ENCODE measurements at regions not wholly inside any gene's neighbourhood (a gene's known extent, or its start where the extent isn't known, plus 50 kb on each side); places are given as distances from the start of the nearest gene placed in this dataset.
"Not testable (repeated sequence)": the region's sequence is repeated elsewhere in the genome, so short reads cannot be mapped to it uniquely, and the experiment has no call there.

DNA sequence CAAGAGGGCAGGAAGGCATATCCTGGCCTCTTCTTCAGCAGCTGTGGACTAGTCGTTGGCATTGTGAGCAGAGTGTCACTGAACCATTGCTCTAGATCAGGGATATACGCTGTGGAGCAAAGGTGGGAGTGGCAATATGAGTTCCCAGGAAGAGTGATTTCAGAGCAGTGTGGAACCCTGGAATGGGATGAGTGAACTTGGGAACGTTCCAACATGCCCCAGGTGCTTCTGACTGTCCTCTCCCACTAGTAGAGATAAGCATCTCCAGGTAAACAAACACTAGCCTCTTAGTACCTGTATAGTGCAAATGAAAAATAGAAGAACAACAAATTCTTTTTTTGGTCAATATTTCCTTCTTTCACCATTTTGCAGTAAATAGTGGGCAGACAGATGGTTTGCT, 123.6 kb upstream of the VEPH1 start:
- no peak for DNase-seq (ENCODE audit: low read depth)

DNA sequence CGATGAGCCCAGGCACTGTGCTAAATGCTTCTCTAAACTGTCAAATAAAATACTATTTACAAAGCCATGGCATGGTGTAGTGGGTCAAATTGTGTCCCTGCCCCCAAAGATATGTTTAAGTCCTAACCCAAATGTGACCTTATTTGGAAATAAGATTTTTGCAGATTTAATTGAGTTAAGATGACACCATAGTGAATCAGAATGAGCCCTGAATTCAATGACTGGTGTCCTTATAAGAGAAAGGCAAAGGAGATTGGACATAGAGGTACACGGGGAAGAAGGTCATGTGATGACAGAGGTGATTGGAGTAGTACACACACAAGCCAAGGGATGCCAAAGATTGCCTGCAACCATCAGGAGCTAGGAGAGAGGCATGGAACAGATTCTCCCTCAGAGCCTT, 121.6 kb upstream of the VEPH1 start:
- DNase-seq (ENCODE audit: low read depth) = no peak

DNA sequence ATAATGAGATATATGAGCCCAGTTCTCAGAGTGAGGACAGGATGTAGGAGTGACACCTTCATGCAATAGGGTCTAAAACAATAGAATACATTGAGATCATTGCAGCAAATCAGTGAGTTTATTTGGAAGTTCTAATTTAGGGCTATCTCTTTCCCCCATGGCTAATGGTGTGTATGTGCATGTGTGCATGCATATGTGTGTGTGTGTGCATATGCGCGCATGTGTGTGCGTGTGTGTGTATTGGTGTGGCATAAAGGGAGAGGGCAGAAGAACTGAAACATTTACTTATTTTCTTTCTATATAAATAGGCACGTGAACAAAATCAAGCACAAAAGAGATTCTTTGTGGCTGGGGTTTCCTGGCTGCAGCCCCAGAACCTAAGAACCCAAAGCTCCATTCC, 115.7 kb upstream of the VEPH1 start:
- DNase-seq (ENCODE audit: low read depth) = no peak

DNA sequence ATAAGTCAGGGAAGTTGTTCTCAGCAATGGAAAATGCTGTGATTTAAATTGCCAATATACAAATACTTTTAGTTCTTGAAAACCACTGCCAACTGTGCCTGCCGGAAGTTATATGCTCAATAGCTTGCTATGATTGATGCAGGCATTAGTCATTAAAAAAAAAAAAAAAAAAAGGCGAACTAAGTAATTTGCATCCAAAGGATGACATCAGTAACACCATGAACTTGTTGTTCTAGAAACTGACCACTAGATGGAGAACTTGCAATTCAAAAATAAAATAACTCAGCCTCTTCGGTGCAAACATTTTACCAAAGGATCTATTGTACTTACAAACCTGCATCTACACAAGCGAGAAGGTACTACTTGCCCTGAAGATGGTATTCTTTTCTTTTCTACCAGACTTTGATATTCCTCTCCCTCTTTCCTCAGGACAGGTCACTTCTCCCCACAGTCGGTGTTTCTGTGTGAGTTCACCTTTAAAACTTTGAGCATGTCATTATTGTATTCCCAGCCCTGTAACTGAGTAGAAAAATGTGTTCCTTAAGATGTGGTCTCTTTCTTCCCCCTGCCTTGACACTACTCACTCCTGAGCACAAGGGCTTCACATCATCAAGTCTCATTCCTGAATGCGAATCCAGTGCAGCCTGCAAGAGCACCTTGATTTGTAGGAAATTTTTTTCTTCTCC, 115.0 kb upstream of the VEPH1 start:
- peak; percentile 63 for DNase-seq (ENCODE audit: low read depth)

DNA sequence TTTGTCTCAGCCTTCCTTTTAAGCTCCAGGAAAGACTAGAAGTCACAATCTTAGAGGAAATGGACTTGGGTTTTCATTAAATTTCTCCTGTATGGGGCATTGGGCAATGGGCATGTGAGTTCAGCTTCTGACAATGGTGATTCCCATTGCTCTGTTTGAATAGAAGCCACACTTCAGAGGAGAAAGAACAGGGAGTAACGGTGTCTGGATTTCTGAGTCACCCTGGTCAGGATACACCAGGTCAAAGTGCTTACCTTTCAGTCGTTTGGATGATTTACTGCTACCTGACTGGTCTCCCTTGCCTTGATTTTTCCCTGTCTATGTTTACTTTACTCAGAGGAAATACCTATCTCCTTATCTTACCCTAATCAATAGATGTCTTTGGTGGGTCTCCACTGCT, 111.7 kb upstream of the VEPH1 start:
- no peak for DNase-seq (ENCODE audit: low read depth)

DNA sequence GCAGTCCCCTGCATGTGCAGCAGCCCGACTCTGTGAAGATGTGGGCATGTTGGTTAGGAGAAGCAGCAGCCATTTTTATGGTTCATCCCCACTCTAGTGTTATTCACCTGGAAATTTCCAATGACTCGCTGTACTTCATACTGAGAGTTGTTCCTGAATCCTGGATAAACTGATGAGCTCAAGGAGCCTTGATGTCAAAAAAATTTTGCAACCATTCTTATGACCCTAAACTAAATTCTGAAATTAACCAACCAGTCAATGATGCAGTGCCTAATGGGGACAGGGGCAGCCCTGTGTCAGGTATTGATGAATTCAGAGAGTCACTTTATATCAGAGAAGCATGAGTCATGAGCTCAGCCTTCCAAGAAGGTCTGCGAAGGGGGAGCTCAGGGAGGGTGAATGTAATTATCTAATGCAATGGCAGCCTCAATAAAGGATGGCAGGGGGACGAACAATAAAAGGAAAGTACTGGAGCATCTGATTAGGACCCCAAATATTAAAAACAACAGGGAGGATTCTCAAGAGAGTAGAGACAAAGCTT, 108.4 kb upstream of the VEPH1 start:
- no peak for DNase-seq (ENCODE audit: low read depth)

DNA sequence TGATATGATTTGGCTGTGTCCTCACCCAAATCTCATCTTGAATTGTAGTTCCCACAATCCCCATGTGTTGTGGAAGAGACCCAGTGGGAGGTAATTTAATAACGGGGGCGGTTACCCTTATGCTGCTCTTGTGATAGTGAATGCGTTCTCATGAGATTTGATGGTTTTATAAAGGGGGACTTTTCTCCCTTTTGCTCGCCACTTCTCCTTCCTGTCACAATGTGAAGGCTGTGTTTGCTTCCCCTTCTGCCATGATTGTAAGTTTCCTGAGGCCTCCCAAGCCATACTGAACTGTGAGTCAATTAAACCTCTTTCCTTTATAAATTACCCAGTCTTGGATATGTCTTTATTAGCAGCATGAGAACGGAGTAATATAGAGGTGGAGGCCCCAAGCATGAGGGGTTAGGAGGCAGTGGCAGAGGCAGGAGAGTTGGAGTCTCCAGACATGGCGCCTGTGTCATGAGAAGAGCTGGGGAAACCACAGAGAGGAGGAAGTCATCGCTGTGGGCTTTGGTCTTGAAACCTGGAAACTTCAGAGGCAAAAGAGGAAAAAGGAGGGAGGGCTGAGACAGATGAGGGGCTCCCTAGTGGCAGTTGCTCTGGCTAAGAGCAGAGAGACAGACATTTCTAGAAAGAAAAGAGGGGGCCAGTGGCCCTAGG, 107.8 kb upstream of the VEPH1 start:
- no peak for DNase-seq (ENCODE audit: low read depth)

DNA sequence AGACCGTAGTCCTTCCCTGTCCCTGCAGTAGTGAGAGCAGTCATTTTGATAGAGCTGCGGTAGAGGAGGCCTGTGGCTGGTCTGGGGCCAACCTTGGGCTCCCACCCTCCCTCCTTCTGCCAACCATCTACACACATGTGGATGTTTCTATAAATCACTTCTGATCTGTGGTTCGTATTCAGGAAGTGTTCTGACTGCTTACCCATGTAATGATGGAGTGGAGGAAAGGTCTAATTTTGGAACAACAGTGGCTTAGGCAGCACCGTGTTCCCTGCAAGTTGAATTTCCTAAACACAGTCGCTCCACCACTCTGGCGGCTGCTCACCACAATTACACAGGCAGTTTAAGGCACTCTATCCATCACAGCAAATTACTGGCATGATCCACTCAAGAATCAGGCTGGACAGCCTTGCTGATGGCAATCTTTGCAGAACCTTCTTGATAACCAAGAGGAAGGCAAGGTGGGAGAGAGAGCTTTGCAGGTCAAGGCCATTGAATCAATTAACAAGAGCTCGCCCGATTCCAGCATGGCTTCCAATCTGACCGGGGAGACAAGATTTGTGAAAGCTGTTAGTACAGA, 104.7 kb upstream of the VEPH1 start:
- no peak for DNase-seq (ENCODE audit: low read depth)

DNA sequence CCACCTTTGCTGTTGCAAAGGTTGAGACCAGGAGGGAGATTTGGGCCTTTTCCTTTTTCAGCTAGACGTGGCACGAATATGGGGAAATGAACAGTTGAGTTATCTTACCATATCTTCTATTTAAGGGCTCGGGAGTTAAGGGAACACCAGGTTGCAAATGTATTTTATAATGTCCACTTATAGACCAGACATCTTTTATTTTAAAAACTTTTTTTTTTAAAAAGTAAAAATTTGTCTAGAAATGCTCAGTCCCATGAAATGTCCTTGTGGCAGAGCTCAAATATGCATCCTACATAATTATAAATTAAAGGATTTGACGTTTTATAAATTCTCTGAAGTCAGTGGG, 103.6 kb upstream of the VEPH1 start:
- DNase-seq (ENCODE audit: low read depth) = no peak

DNA sequence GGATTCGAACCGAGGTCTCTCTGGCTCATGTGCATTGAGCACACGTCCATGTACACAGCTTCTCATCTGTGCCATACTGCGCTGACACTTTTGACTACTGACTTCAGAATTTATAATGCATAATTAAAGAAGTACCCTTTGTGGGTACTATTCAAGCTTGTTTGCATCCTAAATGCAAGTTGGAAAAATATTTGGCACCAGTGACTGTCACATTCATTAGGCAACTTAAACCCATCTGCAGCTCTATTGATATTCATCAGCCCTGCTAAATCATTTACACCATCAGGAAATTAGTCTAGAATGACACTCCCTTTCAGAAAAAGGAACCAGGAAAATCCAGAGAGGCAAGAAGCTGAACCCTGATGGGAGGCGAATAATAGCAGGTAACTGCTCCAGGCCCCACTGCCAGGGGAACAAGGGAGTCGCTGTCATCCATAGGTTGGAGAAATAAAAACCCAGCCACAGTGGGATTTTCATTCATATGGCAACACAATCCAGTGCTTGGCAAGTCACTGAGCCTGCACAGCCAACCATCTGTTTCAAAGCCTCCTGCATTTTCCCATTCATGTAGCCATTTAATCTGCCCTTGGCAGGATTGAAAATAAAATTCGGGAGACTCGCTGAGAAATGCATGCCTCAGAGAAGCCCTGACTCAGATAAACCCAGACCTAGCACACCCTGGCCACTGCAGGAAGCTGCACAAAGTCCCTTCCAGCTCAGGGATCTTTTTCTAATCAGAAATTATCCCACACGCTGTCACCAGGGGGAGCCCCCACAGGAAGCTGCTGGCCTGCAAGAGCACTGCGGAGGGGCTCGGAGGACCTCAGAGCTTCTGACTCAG, 103.0 kb upstream of the VEPH1 start:
- DNase-seq (ENCODE audit: low read depth) = peak; percentile 39

DNA sequence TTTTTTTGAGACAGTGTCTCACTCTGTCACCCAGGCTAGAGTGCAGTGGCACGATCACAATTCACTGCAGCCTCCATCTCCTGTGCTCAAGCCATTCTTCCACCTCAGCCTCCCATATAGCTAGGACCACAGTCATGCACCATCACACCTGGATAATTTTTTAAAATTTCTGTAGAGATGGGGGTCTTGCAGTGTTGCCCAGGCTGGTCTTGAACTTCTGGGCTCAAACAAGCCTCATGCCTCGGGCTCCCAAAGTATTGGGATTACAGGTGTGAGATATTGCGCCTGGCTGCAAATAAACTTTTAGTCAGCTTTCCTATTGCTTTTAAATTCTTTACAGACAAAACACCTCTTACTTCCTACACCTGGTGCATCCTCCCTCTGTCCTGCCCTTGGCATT, 102.1 kb upstream of the VEPH1 start:
- no peak for DNase-seq (ENCODE audit: low read depth)

DNA sequence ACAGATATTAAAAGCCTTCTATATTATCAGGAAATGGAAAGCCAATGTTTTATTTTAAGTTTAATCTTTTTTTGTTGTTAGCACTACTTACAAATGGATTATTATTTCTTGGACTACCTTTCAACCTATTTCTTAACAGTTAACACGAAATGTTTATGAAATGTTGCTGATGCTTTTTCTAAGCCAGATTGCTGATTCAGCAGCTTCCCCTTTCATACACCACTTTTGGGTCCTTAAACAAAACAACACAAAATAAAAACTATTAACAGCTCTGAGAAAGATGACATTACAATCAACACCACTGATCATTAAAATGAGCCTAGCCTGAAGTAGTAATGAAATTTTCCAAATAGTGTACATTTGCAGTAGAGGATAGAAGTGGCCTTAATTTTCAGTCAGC, 99.2 kb upstream of the VEPH1 start:
- DNase-seq (ENCODE audit: low read depth) = no peak

DNA sequence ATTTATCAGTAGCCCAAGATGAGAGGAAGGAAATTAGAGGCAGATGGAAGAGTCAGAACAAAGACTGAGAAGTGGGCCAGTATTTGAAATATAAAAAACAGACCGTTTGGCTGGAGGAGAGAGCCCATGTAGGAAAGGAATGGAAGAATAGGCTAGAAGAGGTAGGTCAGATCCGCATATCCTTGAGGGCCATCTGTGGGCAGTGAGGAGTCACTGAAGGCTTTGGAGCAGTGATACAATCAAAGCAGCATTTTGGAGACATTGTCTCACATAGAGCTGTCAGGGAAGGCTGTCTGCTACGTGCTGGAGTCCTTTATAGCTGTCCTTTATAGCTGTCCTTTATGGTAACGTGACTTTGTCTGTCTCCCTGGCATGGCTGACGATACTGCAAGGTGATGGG, 92.0 kb upstream of the VEPH1 start:
- no peak for DNase-seq (ENCODE audit: low read depth)

DNA sequence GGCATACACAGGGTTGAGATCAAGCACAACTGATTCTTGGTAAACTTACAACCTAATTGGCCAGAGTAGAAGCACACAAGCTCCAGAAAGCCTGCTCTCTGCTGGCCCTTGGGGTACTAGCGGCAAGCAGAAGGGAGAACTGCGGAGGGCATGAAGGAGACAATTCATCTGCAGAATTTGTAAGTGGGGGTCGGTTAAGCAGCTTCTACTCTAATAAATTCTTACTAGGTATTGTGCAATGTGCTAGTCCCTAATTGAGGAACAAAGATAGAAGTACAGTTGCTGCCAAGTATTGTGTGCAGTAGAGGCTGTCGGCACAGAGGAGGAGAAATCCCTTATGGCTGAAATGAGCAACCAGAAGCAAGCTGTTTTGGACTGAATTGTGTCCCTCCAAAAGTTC, 91.2 kb upstream of the VEPH1 start:
- no peak for DNase-seq (ENCODE audit: low read depth)

DNA sequence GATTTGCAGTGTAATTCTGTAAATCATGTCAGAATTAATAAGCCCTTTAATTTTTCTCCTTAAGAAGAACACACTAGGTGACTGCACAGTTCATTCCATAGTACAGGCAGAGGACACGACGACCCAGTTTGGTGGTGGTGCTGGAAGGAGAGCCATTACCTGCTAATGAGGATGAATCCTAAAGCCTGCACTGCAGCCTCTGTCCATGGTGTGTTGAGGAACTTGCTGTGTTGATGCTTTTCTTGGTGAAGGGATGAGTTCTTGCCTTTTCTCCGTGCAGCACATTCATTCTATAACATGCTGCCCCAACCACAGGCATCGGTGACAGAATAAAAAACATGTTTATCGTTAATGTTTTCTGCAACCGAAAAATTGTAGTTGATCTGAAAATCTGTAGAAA, 89.6 kb upstream of the VEPH1 start:
- no peak for DNase-seq (ENCODE audit: low read depth)

DNA sequence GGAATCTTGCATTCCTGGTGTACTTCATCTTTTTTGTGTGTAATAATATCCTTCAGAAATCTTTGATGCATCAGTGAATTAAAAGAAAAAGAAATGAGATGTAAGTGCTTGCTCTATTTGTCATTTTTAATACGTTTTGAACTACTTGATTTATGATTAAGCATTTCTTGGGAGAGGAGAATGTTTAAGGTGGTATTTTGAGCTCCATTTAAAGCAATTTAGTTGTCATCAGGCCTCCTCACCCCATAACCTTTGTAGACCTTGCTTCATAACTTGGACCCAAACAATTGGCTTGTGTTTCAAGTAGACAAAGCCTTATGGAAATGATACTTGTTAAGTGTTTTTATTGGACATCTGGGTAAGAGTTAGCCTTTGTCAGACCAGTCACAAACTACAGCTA, 87.1 kb upstream of the VEPH1 start:
- DNase-seq (ENCODE audit: low read depth) = no peak

DNA sequence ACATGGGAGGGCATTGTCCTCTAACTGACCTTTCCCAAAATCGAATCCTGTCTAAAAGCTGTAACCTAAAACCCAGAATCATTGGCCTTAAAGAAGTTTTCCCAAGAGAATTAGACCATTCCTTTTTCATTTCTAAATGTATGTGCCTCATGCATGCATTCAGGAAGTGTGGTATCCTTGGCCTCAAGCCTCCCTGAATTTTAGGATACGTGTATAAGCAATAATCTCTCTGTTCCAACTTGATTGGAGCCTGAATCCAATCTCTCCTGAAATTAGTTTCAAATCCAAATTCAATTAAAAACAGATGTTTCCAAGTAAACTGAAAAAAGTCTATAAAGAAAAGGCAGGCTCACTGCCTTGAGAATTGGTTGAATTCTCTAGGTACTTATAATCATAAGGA, 86.0 kb upstream of the VEPH1 start:
- no peak for DNase-seq (ENCODE audit: low read depth)

DNA sequence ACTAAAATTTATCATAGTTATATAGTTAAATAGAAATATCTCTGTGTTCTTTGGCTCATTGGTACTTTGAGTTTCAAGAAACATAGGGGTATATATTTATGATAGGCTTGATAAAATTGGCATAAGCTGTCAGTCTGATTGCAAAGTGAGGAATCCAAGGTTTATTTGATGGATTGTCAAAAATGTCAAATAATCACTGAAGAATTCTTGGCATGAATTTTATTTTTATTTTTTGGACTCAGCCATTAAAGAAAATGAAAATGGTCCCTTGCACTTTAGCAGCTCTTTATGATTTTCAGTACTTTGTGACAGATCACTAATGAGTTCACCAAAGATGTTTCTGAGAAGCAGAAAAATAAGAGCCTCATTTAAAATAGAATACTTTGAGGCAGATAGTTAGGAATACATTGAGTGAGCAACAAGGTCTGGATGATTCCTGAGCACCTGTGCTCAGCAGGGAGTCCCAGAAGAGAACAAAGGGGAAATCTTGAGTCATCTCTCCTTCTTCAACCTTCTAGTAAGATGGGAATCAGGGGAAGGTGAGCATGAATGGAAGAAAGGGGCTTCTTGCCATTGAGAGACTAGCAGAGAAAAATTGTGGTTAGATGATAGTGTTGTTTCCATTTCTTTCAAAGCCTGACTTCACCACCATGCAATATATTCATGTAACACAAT, 85.3 kb upstream of the VEPH1 start:
- no peak for DNase-seq (ENCODE audit: low read depth)

DNA sequence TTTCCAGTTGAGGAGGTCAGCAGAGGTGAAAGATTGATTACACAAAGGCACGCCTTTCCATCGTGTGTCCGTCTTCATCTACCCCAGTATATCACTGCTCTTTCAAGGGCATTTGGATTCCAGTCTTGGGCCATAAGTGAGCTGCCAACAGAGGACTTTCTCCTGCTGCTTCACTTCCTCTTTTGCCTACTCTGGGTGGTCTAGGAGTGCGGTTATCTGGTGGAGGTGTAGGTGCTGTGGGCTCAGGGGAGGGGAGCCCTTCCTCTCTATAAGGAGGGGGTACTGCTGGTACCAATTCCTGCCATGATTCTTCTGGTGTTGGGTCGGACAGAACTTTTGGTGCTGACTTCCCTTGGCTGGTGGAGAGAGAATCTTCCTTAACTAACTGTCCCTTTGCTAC, 83.1 kb upstream of the VEPH1 start:
- no peak for DNase-seq (ENCODE audit: low read depth)

DNA sequence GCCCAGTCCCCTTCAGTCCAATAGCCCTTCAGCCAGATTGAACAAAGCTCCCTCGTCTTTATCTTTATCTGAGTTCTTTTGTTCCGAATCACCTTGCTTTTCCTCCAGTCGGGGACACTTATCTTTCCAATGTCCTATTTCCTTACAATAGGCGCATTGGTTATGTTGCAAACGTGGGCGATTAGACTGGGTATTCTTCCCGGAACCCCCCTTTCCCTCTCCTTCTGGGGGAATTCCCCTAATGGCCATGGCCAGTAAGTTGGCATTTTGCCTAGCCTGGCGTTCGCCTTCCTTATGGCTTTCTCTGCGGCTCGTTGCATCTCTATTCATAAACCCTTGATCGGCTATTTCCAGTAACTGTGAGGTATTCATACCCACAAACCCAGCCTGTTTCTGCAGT, 82.2 kb upstream of the VEPH1 start:
- no peak for DNase-seq (ENCODE audit: low read depth)

DNA sequence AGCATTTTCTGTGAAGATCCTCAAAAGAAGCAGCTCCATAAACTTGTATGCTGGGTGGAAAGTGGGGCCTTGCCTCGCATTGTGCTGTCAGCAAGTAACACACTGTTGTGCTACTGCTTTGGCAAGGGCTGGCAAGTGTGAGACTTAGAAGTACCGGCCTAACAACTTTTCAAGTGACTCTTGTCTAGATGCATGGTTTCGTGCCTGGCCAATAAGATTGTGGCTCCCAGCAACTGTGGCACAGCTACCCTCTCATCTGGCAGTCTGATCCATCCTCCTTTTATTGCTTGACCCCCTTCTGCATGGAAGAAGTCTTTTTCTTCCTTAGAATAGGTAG, 79.4 kb upstream of the VEPH1 start:
- DNase-seq (ENCODE audit: low read depth) = no peak

DNA sequence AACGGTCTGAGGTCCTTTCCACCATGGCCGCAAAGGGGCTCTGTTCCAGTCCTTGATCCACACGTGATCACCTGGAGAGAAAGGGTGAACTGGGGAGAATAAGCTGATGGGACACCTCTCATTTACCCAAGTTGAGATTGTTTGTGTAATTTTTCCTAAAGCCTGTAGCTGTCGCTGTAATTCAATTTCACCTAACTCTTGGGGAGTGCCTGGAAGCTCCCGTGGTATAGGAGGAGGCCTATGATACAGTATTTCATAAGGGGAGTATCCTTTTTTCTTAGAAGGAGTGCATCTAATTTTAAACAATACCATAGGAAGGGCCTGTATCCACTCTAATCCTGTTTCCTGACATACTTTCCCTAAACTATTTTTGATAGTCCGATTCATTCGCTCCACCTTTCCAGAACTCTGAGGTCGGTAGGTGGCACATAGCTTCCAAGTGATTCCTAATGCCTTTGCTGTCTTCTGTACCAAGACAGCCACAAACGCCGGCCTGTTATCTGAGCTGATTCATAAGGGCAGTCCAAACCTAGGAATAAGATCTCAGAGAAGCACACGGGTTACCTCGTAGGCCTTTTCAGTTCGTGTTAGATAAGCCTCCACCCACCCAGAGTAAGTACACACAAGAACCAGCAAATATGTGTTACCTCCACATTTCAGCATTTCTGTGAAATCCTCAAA, 78.9 kb upstream of the VEPH1 start:
- DNase-seq (ENCODE audit: low read depth) = not testable (repeated sequence)

Measured in fibroblast of the conjunctiva (primary cell).